HEK293 (cell line): ENCODE measurements at regions not wholly inside any gene's neighbourhood (a gene's known extent, or its start where the extent isn't known, plus 50 kb on each side); places are given as distances from the start of the nearest gene placed in this dataset.

ENCODE experiments used
- CTCF ChIA-PET: fragments of 350-600 bp; formaldehyde crosslinking; extraction: SDS; loops from one replicate; lab custom pipeline; 2021; ENCODE audit warnings: antibody characterized with exemption; lab: Yijun Ruan, JAX
- POLR2A ChIA-PET: fragments of 300-600 bp; formaldehyde crosslinking; extraction: SDS; loops from one replicate; lab custom pipeline; 2020; ENCODE audit warnings: antibody characterized with exemption, inconsistent platforms; lab: Yijun Ruan, JAX
- H3K27ac ChIP-seq: fragments of 200-500 bp; sonication (Bioruptor generic); 2 replicates; pipeline ENCODE4 v1.5.1; 2014; ENCODE audit warnings: low read depth, low read length, control low read depth, inconsistent platforms; ENCODE audit errors: extremely low read depth
- H3K36me3 ChIP-seq, 2 experiments: fragments of 200-500 bp in 1 of 2; sonication (Bioruptor generic) in 1 of 2; 1 replicate in 1 of 2; 2 replicates in 1 of 2; pipeline ENCODE4 v1.5.1; 2014 to 2017; ENCODE audit warnings: inconsistent platforms in 2 of 2, low read length in 2 of 2; ENCODE audit not compliant: control insufficient read depth in 2 of 2, insufficient read depth in 1 of 2
- H3K4me1 ChIP-seq: fragments of 200-500 bp; sonication (Bioruptor generic); 2 replicates; pipeline ENCODE4 v1.5.1; 2014; ENCODE audit warnings: mild to moderate bottlenecking, low read length, inconsistent platforms; ENCODE audit not compliant: control insufficient read depth, insufficient read depth
- H3K4me3 ChIP-seq: 2 replicates; pipeline ENCODE4 v1.5.1; 2011; ENCODE audit warnings: low read depth, mild to moderate bottlenecking, control low read depth, low read length, moderate library complexity
- H3K9me3 ChIP-seq: fragments of 200-500 bp; sonication (Bioruptor generic); 2 replicates; pipeline ENCODE4 v1.5.1; 2014; ENCODE audit warnings: low read depth, low read length, inconsistent platforms; ENCODE audit not compliant: control insufficient read depth, insufficient read depth
- FEZF1 ChIP-seq: fragments of 450-650 bp; formaldehyde crosslinking; IDR thresholded peaks from 2 replicates; pipeline ENCODE4 v1.5.1; 2016; ENCODE audit warnings: missing biosample characterization, missing genetic modification characterization
- KLF8 ChIP-seq: fragments of 450-650 bp; formaldehyde crosslinking; IDR thresholded peaks from 2 replicates; pipeline ENCODE4 v1.5.1; 2016; ENCODE audit warnings: missing biosample characterization, missing genetic modification characterization
- MYNN ChIP-seq: fragments of 450-650 bp; formaldehyde crosslinking; IDR thresholded peaks from 2 replicates; pipeline ENCODE4 v1.5.1; 2016; ENCODE audit warnings: missing biosample characterization, missing genetic modification characterization, borderline replicate concordance
- PRDM4 ChIP-seq: fragments of 450-650 bp; formaldehyde crosslinking; IDR thresholded peaks from 2 replicates; pipeline ENCODE4 v1.5.1; 2017; ENCODE audit warnings: missing biosample characterization, missing genetic modification characterization
- WT1 ChIP-seq: fragments of 450-650 bp; formaldehyde crosslinking; IDR thresholded peaks from 2 replicates; pipeline ENCODE4 v1.5.1; 2016; ENCODE audit warnings: missing biosample characterization, missing genetic modification characterization
- ZBTB17 ChIP-seq: fragments of 450-650 bp; formaldehyde crosslinking; IDR thresholded peaks from 2 replicates; pipeline ENCODE4 v1.5.1; 2016; ENCODE audit warnings: missing biosample characterization, missing genetic modification characterization
- ZBTB48 ChIP-seq: fragments of 450-650 bp; formaldehyde crosslinking; IDR thresholded peaks from 2 replicates; pipeline ENCODE4 v1.5.1; 2016; ENCODE audit warnings: missing biosample characterization, missing genetic modification characterization
- ZBTB8A ChIP-seq: fragments of 450-650 bp; formaldehyde crosslinking; IDR thresholded peaks from 2 replicates; pipeline ENCODE4 v1.5.1; 2016; ENCODE audit warnings: missing biosample characterization, missing genetic modification characterization
- ZFHX2 ChIP-seq: fragments of 450-650 bp; formaldehyde crosslinking; conservative IDR thresholded peaks from 2 replicates; pipeline ENCODE4 v1.5.1; 2016; ENCODE audit warnings: missing biosample characterization, missing genetic modification characterization
- ZFP3 ChIP-seq: fragments of 450-650 bp; formaldehyde crosslinking; IDR thresholded peaks from 2 replicates; pipeline ENCODE4 v1.5.1; 2016; ENCODE audit warnings: low read depth, missing biosample characterization, missing genetic modification characterization
- ZNF184 ChIP-seq: fragments of 450-650 bp; IDR thresholded peaks from 2 replicates; pipeline ENCODE4 v1.5.1; 2018; ENCODE audit warnings: missing biosample characterization, mild to moderate bottlenecking, missing genetic modification characterization
- ZNF211 ChIP-seq: fragments of 450-650 bp; formaldehyde crosslinking; IDR thresholded peaks from 2 replicates; pipeline ENCODE4 v1.5.1; 2016; ENCODE audit warnings: low read depth, missing biosample characterization, missing genetic modification characterization
- ZNF248 ChIP-seq: fragments of 450-650 bp; formaldehyde crosslinking; IDR thresholded peaks from 2 replicates; pipeline ENCODE4 v1.5.1; 2017; ENCODE audit warnings: missing biosample characterization, missing genetic modification characterization
- ZNF433 ChIP-seq: fragments of 450-650 bp; formaldehyde crosslinking; IDR thresholded peaks from 2 replicates; pipeline ENCODE4 v1.5.1; 2016; ENCODE audit warnings: missing biosample characterization, missing genetic modification characterization, low read depth
- ZNF48 ChIP-seq: fragments of 450-650 bp; formaldehyde crosslinking; IDR thresholded peaks from 2 replicates; pipeline ENCODE4 v1.5.1; 2016; ENCODE audit warnings: missing biosample characterization, missing genetic modification characterization
- TF ChIP-seq, protein P1 (sequence below): fragments of 450-650 bp; IDR thresholded peaks from 2 replicates; pipeline ENCODE4 v1.5.1; 2018; ENCODE audit warnings: missing biosample characterization, mild to moderate bottlenecking, missing genetic modification characterization
- TF ChIP-seq, protein P2 (sequence below): fragments of 450-650 bp; formaldehyde crosslinking; IDR thresholded peaks from 2 replicates; pipeline ENCODE4 v1.5.1; 2016; ENCODE audit warnings: missing biosample characterization, missing genetic modification characterization

DNA sequence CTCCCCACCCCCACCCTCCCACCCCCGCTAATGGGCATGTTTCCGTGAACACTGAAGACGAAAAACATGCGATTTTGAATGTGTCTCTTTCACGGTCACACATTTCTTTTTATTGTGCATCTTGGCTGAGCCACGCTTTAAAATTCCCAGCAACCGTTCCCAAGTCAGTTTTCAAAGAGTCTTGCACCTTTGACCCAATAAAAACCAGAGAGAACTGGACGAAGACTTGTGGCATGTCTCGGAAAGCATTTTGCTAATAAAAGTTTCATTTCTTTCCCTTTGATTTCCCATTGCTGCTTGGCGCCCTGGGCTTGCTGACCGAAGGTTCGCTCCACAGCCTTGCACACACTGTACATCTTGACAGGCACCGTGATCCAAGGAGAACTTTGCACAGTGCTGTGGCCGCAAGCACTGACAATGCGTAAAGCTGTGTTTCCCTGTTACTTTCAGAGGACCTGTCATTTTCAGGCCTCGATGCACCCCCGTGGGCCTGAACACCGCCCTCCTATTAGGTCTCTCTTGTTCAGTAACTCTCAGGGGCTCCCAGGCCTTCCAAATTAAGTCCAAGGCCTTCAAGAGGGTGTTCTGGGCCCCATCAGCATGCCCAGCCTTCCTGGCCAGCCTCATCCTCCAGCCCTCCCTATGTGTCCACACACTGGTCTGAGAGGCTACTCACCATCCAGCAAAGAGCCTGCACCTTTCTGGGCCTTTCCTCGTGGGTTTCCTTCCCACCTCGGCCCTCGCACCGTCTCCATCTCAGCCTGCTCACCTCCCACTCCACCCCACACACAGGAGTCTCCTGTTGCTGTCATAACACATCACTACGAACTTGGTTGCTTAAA, 63.4 kb upstream of the DIO3 start (continued):
- TF ChIP-seq ZBTB48 (no peak), ZNF248 (no peak), ZBTB17 (tag by site-specific recombination) (no peak), ZNF184 (no peak), PRDM4 (tag by site-specific recombination) (no peak)
- TF ChIP-seq, protein P1, sequence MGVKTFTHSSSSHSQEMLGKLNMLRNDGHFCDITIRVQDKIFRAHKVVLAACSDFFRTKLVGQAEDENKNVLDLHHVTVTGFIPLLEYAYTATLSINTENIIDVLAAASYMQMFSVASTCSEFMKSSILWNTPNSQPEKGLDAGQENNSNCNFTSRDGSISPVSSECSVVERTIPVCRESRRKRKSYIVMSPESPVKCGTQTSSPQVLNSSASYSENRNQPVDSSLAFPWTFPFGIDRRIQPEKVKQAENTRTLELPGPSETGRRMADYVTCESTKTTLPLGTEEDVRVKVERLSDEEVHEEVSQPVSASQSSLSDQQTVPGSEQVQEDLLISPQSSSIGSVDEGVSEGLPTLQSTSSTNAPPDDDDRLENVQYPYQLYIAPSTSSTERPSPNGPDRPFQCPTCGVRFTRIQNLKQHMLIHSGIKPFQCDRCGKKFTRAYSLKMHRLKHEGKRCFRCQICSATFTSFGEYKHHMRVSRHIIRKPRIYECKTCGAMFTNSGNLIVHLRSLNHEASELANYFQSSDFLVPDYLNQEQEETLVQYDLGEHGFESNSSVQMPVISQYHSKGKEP (tag by site-specific recombination): no peak

GRCh38 chr14:101498526-101498860, 62.8 kb upstream of the DIO3 start:
- Histone ChIP-seq H3K27ac (no peak overlapping the region), H3K36me3 (no peaks in the 10 kb centered on the region), H3K4me1 (no peaks in the 10 kb centered on the region), H3K4me3 (no peak overlapping the region), H3K9me3 (no peaks in the 10 kb centered on the region)
- CTCF ChIA-PET: interaction anchor here (0.6 kb wide), 1 partner anchor 20 kb away, joined by 3 read pairs; no protein-coding TSS in a partner anchor
- POLR2A ChIA-PET: no interaction called here
- TF ChIP-seq ZFP3 (tag by site-specific recombination) (no peak), ZBTB8A (tag by site-specific recombination) (no peak), KLF8 (tag by site-specific recombination) (no peak), MYNN (tag by site-specific recombination) (no peak)

- Histone ChIP-seq H3K4me3 (no peak overlapping the region), H3K9me3 (no peaks in the 10 kb centered on the region), H3K36me3 (no peaks in the 10 kb centered on the region), H3K4me1 (no peaks in the 10 kb centered on the region), H3K27ac (no peak overlapping the region)
- TF ChIP-seq, protein P2, sequence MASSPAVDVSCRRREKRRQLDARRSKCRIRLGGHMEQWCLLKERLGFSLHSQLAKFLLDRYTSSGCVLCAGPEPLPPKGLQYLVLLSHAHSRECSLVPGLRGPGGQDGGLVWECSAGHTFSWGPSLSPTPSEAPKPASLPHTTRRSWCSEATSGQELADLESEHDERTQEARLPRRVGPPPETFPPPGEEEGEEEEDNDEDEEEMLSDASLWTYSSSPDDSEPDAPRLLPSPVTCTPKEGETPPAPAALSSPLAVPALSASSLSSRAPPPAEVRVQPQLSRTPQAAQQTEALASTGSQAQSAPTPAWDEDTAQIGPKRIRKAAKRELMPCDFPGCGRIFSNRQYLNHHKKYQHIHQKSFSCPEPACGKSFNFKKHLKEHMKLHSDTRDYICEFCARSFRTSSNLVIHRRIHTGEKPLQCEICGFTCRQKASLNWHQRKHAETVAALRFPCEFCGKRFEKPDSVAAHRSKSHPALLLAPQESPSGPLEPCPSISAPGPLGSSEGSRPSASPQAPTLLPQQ: no peak
- TF ChIP-seq ZFHX2 (tag by site-specific recombination) (no peak), FEZF1 (tag by site-specific recombination) (no peak), ZNF48 (tag by site-specific recombination) (no peak), ZNF433 (tag by site-specific recombination) (no peak), WT1 (no peak), ZNF211 (tag by site-specific recombination) (no peak)
- ChIA-PET CTCF (no interaction called here), POLR2A (no interaction called here)
Observed at GRCh38 chr14:101499080-101499479, 62.2 kb upstream of the DIO3 start.
